Astrocyte (in vitro differentiated cells and primary cell): ENCODE measurements at regions not wholly inside any gene's neighbourhood (a gene's known extent, or its start where the extent isn't known, plus 50 kb on each side); places are given as distances from the start of the nearest gene placed in this dataset.

Source experiments
- DNase-seq: peaks from one replicate; pipeline ENCODE4 v3.0.0-alpha.2; 2010; ENCODE audit warnings: low read depth
- FAIRE-seq: peaks from 2 replicates; lab custom pipeline; 2011; peaks lifted over from hg19 to GRCh38; lab: Jason Lieb, UNC
- H2AFZ ChIP-seq: 2 replicates; pipeline ENCODE4 v1.6.0; 2012; ENCODE audit warnings: low read depth, low read length, inconsistent platforms
- H3K27ac ChIP-seq: 2 replicates; pipeline ENCODE4 v1.5.1; 2011; ENCODE audit warnings: low read depth, low read length, inconsistent platforms
- H3K27me3 ChIP-seq: 2 replicates; pipeline ENCODE4 v1.6.0; 2011; ENCODE audit warnings: low read length, inconsistent platforms; ENCODE audit not compliant: insufficient read depth
- H3K36me3 ChIP-seq: 2 replicates; pipeline ENCODE4 v1.5.1; 2011; ENCODE audit warnings: low read length, inconsistent platforms; ENCODE audit not compliant: insufficient read depth
- H3K4me1 ChIP-seq: 2 replicates; pipeline ENCODE4 v1.5.1; 2011; ENCODE audit warnings: low read length, inconsistent platforms; ENCODE audit not compliant: insufficient read depth
- H3K4me2 ChIP-seq: 2 replicates; pipeline ENCODE4 v1.6.0; 2012; ENCODE audit warnings: low read length, inconsistent platforms
- H3K4me3 ChIP-seq: 2 replicates; pipeline ENCODE4 v1.5.1; 2011; ENCODE audit warnings: low read depth, mild to moderate bottlenecking, low read length, inconsistent platforms; ENCODE audit not compliant: insufficient read depth
- H3K79me2 ChIP-seq: 2 replicates; pipeline ENCODE4 v1.6.0; 2012; ENCODE audit warnings: mild to moderate bottlenecking, low read length, inconsistent platforms; ENCODE audit not compliant: insufficient read depth
- H3K9ac ChIP-seq: 2 replicates; pipeline ENCODE4 v1.6.0; 2012; ENCODE audit warnings: mild to moderate bottlenecking, low read length, inconsistent platforms
- H3K9me3 ChIP-seq: 2 replicates; pipeline ENCODE4 v1.5.1; 2012; ENCODE audit warnings: low read depth, mild to moderate bottlenecking, low read length, inconsistent platforms; ENCODE audit not compliant: insufficient read depth
- H4K20me1 ChIP-seq: 2 replicates; pipeline ENCODE4 v1.6.0; 2012; ENCODE audit warnings: low read length, inconsistent platforms; ENCODE audit not compliant: insufficient read depth
- H3K27ac Mint-ChIP-seq: one replicate; pipeline ENCODE4 v1.8.0; 2021; ENCODE audit warnings: mild to moderate bottlenecking, mixed read lengths; ENCODE audit not compliant: unreplicated experiment
- H3K27me3 Mint-ChIP-seq: one replicate; pipeline ENCODE4 v1.8.0; 2021; ENCODE audit warnings: low read depth, mixed read lengths; ENCODE audit not compliant: unreplicated experiment
- H3K36me3 Mint-ChIP-seq: one replicate; pipeline ENCODE4 v1.8.0; 2021; ENCODE audit warnings: low read depth, mixed read lengths; ENCODE audit not compliant: unreplicated experiment
- H3K4me1 Mint-ChIP-seq: one replicate; pipeline ENCODE4 v1.8.0; 2021; ENCODE audit warnings: low read depth, mixed read lengths; ENCODE audit not compliant: unreplicated experiment
- H3K4me3 Mint-ChIP-seq: one replicate; pipeline ENCODE4 v1.8.0; 2021; ENCODE audit warnings: mild to moderate bottlenecking, moderate library complexity, mixed read lengths; ENCODE audit not compliant: unreplicated experiment
- H3K9me3 Mint-ChIP-seq: one replicate; pipeline ENCODE4 v1.8.0; 2021; ENCODE audit warnings: mild to moderate bottlenecking, mixed read lengths; ENCODE audit not compliant: unreplicated experiment
- EZH2 ChIP-seq: IDR thresholded peaks from 2 replicates; pipeline ENCODE4 v1.6.1; 2012; ENCODE audit warnings: mild to moderate bottlenecking, low read length, inconsistent platforms; ENCODE audit not compliant: insufficient read depth
- TF ChIP-seq, protein P1 (sequence below): IDR thresholded peaks from 2 replicates; pipeline ENCODE4 v1.5.1; 2011; ENCODE audit warnings: low read depth, mild to moderate bottlenecking, inconsistent platforms, low read length, moderate library complexity; ENCODE audit not compliant: insufficient read depth

DNA sequence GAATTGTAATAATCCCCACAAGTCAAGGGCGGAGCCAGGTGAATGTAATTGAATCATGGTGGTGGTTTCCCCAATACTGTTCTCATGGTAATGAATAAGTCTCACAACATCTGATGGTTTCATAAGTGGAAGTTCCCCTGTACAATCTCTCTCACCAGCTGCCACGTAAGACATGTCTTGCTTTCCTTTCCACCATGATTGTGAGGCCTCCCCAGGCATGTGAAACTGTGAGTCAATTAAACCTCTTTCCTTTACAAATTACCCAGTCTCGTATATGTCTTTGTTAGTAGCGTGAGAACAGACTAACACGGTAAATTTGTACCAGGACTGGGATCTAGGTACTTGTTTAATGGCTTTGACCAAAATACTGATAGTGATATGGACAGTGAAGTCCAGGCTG, 744.3 kb upstream of the REG3G start:
- no peaks in the 10 kb centered on the region for H3K4me1 Mint-ChIP-seq
- no peaks in the 10 kb centered on the region for H3K9me3 ChIP-seq
- H3K4me1 ChIP-seq: no peaks in the 10 kb centered on the region
- H4K20me1 ChIP-seq: no peaks in the 10 kb centered on the region
- TF ChIP-seq EZH2: no peak
- TF ChIP-seq, protein P1, sequence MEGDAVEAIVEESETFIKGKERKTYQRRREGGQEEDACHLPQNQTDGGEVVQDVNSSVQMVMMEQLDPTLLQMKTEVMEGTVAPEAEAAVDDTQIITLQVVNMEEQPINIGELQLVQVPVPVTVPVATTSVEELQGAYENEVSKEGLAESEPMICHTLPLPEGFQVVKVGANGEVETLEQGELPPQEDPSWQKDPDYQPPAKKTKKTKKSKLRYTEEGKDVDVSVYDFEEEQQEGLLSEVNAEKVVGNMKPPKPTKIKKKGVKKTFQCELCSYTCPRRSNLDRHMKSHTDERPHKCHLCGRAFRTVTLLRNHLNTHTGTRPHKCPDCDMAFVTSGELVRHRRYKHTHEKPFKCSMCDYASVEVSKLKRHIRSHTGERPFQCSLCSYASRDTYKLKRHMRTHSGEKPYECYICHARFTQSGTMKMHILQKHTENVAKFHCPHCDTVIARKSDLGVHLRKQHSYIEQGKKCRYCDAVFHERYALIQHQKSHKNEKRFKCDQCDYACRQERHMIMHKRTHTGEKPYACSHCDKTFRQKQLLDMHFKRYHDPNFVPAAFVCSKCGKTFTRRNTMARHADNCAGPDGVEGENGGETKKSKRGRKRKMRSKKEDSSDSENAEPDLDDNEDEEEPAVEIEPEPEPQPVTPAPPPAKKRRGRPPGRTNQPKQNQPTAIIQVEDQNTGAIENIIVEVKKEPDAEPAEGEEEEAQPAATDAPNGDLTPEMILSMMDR: no peak
- no peaks in the 10 kb centered on the region for H3K27me3 Mint-ChIP-seq
- H3K4me2 ChIP-seq: no peak overlapping the region
- no peak overlapping the region for H3K4me3 ChIP-seq
- no peaks in the 10 kb centered on the region for H3K36me3 Mint-ChIP-seq
- H3K27ac ChIP-seq: no peak overlapping the region
- DNase-seq (no peak), FAIRE-seq (no peak)
- no peak overlapping the region for H3K27ac Mint-ChIP-seq
- H3K9ac ChIP-seq: no peak overlapping the region
- no peak overlapping the region for H2AFZ ChIP-seq
- H3K9me3 Mint-ChIP-seq: no peaks in the 10 kb centered on the region
- no peaks in the 10 kb centered on the region for H3K79me2 ChIP-seq
- H3K27me3 ChIP-seq: no peaks in the 10 kb centered on the region
- no peak overlapping the region for H3K4me3 Mint-ChIP-seq
- H3K36me3 ChIP-seq: no peaks in the 10 kb centered on the region

DNA sequence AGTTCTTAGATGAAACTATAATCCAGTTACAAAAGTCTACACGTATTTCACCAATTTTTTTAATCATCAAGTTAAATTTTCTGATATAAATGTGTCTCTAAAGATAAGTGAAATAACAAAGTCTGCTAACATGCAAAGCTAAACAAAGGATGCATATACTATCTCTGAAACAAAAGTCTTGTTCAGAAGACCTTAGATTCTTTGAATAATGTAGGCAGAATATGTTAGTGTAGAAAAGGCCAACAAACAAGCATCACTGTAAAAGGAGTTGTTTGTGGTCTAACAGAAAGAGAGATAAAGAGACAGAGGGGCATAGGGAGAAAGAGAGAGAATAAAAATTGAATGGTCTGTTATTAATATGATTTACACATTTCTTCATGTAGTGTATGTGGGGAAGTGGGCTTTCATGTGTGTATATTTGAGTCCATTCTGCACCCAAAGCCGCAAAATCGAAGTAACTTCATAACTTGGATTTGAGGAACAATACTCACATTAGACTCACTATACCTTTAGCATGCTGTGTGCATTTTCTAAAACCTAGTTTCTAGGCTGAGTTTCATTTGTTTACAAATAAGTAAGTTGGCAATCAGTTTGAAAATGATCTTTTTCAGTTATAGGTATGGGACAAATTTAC, 734.8 kb upstream of the REG3G start:
- H3K4me3 Mint-ChIP-seq: no peak overlapping the region
- H3K36me3 Mint-ChIP-seq: no peaks in the 10 kb centered on the region
- Histone ChIP-seq H3K79me2 (no peaks in the 10 kb centered on the region), H3K4me1 (no peaks in the 10 kb centered on the region), H4K20me1 (no peaks in the 10 kb centered on the region), H3K9me3 (no peaks in the 10 kb centered on the region), H3K36me3 (no peaks in the 10 kb centered on the region), H3K27me3 (no peaks in the 10 kb centered on the region), H3K9ac (no peak overlapping the region), H3K4me3 (no peak overlapping the region), H2AFZ (no peak overlapping the region), H3K4me2 (no peak overlapping the region), H3K27ac (no peak overlapping the region)
- no peaks in the 10 kb centered on the region for H3K27me3 Mint-ChIP-seq
- no peak for DNase-seq
- FAIRE-seq: no peak
- H3K27ac Mint-ChIP-seq: no peak overlapping the region
- no peaks in the 10 kb centered on the region for H3K9me3 Mint-ChIP-seq
- TF ChIP-seq EZH2: no peak
- TF ChIP-seq, protein P1: no peak
- H3K4me1 Mint-ChIP-seq: no peaks in the 10 kb centered on the region

DNA sequence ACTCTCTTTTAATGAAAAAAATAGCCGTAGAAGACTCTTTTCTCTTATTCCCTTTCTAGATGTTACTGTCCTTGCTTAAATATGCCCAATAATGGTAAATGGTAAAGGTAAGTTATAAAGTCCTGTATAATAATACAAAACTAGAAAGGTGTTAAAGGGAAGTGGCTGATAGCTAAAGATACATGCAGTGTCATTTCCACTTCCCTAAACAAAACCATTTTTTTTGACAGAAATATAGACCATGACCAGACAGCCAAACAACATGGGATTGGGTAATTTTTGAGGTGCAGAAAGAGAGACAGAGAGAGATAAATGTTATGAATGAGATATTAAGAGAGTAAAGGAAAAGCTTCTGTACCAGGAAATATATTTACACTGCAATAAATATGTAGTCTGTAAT, 731.7 kb upstream of the REG3G start:
- H3K4me2 ChIP-seq: no peak overlapping the region
- H2AFZ ChIP-seq: no peak overlapping the region
- H3K27me3 ChIP-seq: no peaks in the 10 kb centered on the region
- Mint-ChIP-seq H3K27me3 (no peaks in the 10 kb centered on the region), H3K27ac (no peak overlapping the region), H3K9me3 (no peaks in the 10 kb centered on the region), H3K4me3 (no peak overlapping the region), H3K4me1 (no peaks in the 10 kb centered on the region), H3K36me3 (no peaks in the 10 kb centered on the region)
- H3K4me1 ChIP-seq: no peaks in the 10 kb centered on the region
- no peak for TF ChIP-seq EZH2
- TF ChIP-seq, protein P1: no peak
- no peaks in the 10 kb centered on the region for H3K79me2 ChIP-seq
- no peak overlapping the region for H3K4me3 ChIP-seq
- no peaks in the 10 kb centered on the region for H3K9me3 ChIP-seq
- no peak overlapping the region for H3K9ac ChIP-seq
- FAIRE-seq: no peak
- DNase-seq: no peak
- H3K36me3 ChIP-seq: no peaks in the 10 kb centered on the region
- H3K27ac ChIP-seq: no peak overlapping the region
- H4K20me1 ChIP-seq: no peaks in the 10 kb centered on the region
